B cell (primary cell): ENCODE measurements at regions not wholly inside any gene's neighbourhood (a gene's known extent, or its start where the extent isn't known, plus 50 kb on each side); places are given as distances from the start of the nearest gene placed in this dataset.

Experiments used
- ATAC-seq: fragments of 200-7000 bp; cut with Tn5 transposase; one replicate; pipeline ENCODE4 v1.10.0; 2021; ENCODE audit warnings: low read depth, mild to moderate bottlenecking, moderate number of reproducible peaks, moderate library complexity
- CTCF ChIA-PET: fragments of 350-600 bp; sonication (Branson Sonifier 250); formaldehyde crosslinking; loops from one replicate; lab custom pipeline; 2021; ENCODE audit warnings: antibody characterized with exemption, inconsistent platforms; lab: Charles Lee
- POLR2A ChIA-PET: fragments of 350-600 bp; sonication (Branson Sonifier 250); formaldehyde crosslinking; loops from one replicate; lab custom pipeline; 2021; ENCODE audit warnings: antibody characterized with exemption; lab: Charles Lee
- DNase-seq: peaks from one replicate; pipeline ENCODE4 v3.0.0; 2013
- H2AFZ ChIP-seq: 2 replicates; pipeline ENCODE4 v1.6.1; 2012; ENCODE audit warnings: mild to moderate bottlenecking, low read depth, low read length; ENCODE audit not compliant: insufficient read depth, poor library complexity, severe bottlenecking
- H3K27ac ChIP-seq, 2 donors: 1 replicate in 1 of 2; 2 replicates in 1 of 2; pipeline ENCODE4 v1.5.1; 2012 to 2013; ENCODE audit warnings: low read length in 2 of 2, mild to moderate bottlenecking in 2 of 2, moderate library complexity in 1 of 2
- H3K27me3 ChIP-seq, 4 experiments: fragments of 200-600 bp in 1 of 4; sonication (generic) in 1 of 4; replicated peaks in 1 of 4; 1 replicate in 2 of 4; 2 replicates in 2 of 4; pipeline versions ENCODE4 v1.6.1 to v1.7.0; 2013 to 2016; ENCODE audit warnings: low read length in 3 of 4, mild to moderate bottlenecking in 2 of 4, mixed read lengths in 1 of 4, moderate library complexity in 1 of 4; ENCODE audit not compliant: insufficient read depth in 4 of 4, control insufficient read depth in 3 of 4; ENCODE audit errors: control extremely low read depth in 1 of 4
- H3K36me3 ChIP-seq, 2 experiments: replicated peaks in 1 of 2; 1 replicate in 1 of 2; 2 replicates in 1 of 2; pipeline versions ENCODE4 v1.6.1 to v1.7.1; 2013; ENCODE audit warnings: low read length in 1 of 2; ENCODE audit not compliant: insufficient read depth in 2 of 2, control insufficient read depth in 1 of 2; ENCODE audit errors: control extremely low read depth in 1 of 2, extremely low read depth in 1 of 2
- H3K4me1 ChIP-seq, 2 donors: fragments of 200-600 bp in 1 of 2; sonication (generic) in 1 of 2; 1 replicate in 1 of 2; 2 replicates in 1 of 2; pipeline versions ENCODE4 v1.5.1 to v1.6.1; 2013 to 2017; ENCODE audit warnings: low read length in 2 of 2; ENCODE audit not compliant: control insufficient read depth in 2 of 2, insufficient read depth in 2 of 2
- H3K4me2 ChIP-seq: replicated peaks from 2 replicates; pipeline ENCODE3; 2012; ENCODE audit warnings: mild to moderate bottlenecking, low read depth, low read length; ENCODE audit not compliant: poor library complexity, severe bottlenecking
- H3K4me3 ChIP-seq, 5 experiments: fragments of 200-600 bp in 1 of 5; sonication (generic) in 1 of 5; 1 replicate in 3 of 5; 2 replicates in 2 of 5; pipeline versions ENCODE4 v1.5.1 to v1.7.0; 2011 to 2016; ENCODE audit warnings: low read length in 4 of 5, mild to moderate bottlenecking in 4 of 5, low read depth in 2 of 5, control low read depth in 1 of 5, moderate library complexity in 1 of 5; ENCODE audit not compliant: insufficient read depth in 1 of 5; ENCODE audit errors: control extremely low read depth in 1 of 5, extremely low read depth in 1 of 5
- H3K79me2 ChIP-seq: fragments of 200-600 bp; sonication (generic); one replicate; pipeline ENCODE4 v1.6.0; 2016; ENCODE audit warnings: low read length; ENCODE audit not compliant: control insufficient read depth, insufficient read depth
- H3K9ac ChIP-seq: fragments of 200-600 bp; sonication (generic); 2 replicates; pipeline ENCODE4 v1.6.1; 2017; ENCODE audit warnings: mild to moderate bottlenecking, low read length, moderate library complexity
- H3K9me3 ChIP-seq, 3 donors: one replicate each; pipeline versions ENCODE4 v1.6.1 to v1.7.1; 2013; ENCODE audit warnings: low read length in 2 of 3; ENCODE audit not compliant: control insufficient read depth in 2 of 3, insufficient read depth in 1 of 3; ENCODE audit errors: control extremely low read depth in 1 of 3
- H4K20me1 ChIP-seq: 2 replicates; pipeline ENCODE4 v1.6.0; 2012; ENCODE audit warnings: mild to moderate bottlenecking, low read length; ENCODE audit not compliant: insufficient read depth, control insufficient read depth, poor library complexity, severe bottlenecking
- H3K27ac Mint-ChIP-seq: one replicate; pipeline ENCODE4 v1.8.0; 2021; ENCODE audit warnings: mixed read lengths
- H3K27me3 Mint-ChIP-seq: one replicate; pipeline ENCODE4 v1.8.0; 2021; ENCODE audit warnings: mixed read lengths
- H3K4me1 Mint-ChIP-seq: one replicate; pipeline ENCODE4 v1.8.0; 2021; ENCODE audit warnings: mixed read lengths
- H3K4me3 Mint-ChIP-seq: one replicate; pipeline ENCODE4 v1.8.0; 2021; ENCODE audit warnings: mixed read lengths
- H3K9me3 Mint-ChIP-seq: one replicate; pipeline ENCODE4 v1.8.0; 2022; ENCODE audit warnings: mixed read lengths; ENCODE audit not compliant: insufficient read depth
- CTCF ChIP-seq: fragments of 200-600 bp; IDR thresholded peaks from one replicate; pipeline ENCODE4 v1.8.0; 2022; ENCODE audit warnings: antibody characterized with exemption, mild to moderate bottlenecking
- EZH2 ChIP-seq: IDR thresholded peaks from 2 replicates; pipeline ENCODE4 v1.6.1; 2012; ENCODE audit warnings: borderline replicate concordance, low read depth, mild to moderate bottlenecking, moderate library complexity, low read length; ENCODE audit not compliant: insufficient read depth, poor library complexity, severe bottlenecking
- WGBS: methylation state at CpG from one replicate; pipeline ENCODE4 v1.1.5; 2013; ENCODE audit warnings: missing lambda C conversion rate; ENCODE audit not compliant: insufficient coverage; 5-methylcytosine and 5-hydroxymethylcytosine counted together
- intact Hi-C: fragments of 100-400 bp; cut with micrococcal nuclease; formaldehyde crosslinking; loops from one replicate; pipeline ENCODE4 v1.10.0; 2022

DNA sequence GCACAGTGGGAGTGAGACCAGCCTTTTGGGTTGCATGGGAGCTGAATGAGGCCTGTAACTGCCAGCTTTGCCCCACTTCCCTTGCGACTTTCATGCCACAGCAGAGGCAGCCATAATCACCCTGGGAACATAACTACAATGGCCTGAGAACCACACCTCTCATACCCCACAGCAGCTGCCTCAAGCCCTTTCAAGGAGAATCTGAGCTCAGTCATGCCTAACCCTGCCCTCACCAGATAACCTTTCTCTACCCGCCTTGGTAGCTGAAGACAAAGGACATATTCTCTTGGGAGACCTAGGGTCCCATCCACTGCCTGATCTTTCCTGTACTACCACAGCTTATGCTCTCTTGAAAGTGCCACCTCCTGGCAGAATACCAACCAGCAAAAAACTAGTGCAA lies 599.9 kb upstream of the IGFBP7 start:
- Mint-ChIP-seq H3K4me1 (no peaks in the 10 kb centered on the region), H3K9me3 (peaks cover 3% of the 10 kb centered on the region), H3K27me3 (no peaks in the 10 kb centered on the region), H3K4me3 (no peak overlapping the region), H3K27ac (no peak overlapping the region)
- Histone ChIP-seq H3K4me2 (no peak overlapping the region), H4K20me1 (no peaks in the 10 kb centered on the region), H3K9me3 (peaks cover 0 to 15% (median 0%) of the 10 kb centered on the region in 3 donors), H3K4me1 (no peaks in the 10 kb centered on the region), H3K9ac (no peak overlapping the region), H3K4me3 (no peak overlapping the region), H3K27ac (no peak overlapping the region), H2AFZ (no peak overlapping the region), H3K79me2 (no peaks in the 10 kb centered on the region), H3K36me3 (no peaks in the 10 kb centered on the region), H3K27me3 (no peaks in the 10 kb centered on the region)
- intact Hi-C loops, result no loop called here
- CTCF ChIA-PET, result no interaction called here
- POLR2A ChIA-PET, result no interaction called here
- no peak for ATAC-seq
- no peak for TF ChIP-seq CTCF
- no peak for TF ChIP-seq EZH2
- 93% methylated on average over 2 of the region's 2 CpGs for WGBS
- DNase-seq, result no peak

DNA sequence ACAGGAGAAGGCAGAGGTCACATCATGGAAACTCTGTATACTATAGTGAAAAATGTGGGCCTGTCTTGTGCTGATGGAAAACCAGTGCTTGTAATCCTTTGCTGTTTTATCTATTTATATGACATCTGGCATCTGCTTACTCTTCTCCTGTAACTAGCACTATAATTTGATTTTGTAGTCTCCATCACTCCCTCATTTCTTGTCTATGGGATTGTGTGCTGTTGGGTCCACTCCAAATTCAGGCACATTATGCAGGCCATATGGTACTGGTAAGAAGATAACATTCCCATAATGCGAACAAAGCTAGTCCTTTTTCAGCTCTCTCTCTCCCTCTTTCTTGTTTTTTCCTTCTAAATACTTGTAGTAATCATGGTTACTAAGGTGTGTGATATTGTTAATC lies 581.2 kb upstream of the IGFBP7 start:
- no peak overlapping the region for H3K27ac ChIP-seq
- H4K20me1 ChIP-seq, result no peaks in the 10 kb centered on the region
- H3K79me2 ChIP-seq, result no peaks in the 10 kb centered on the region
- no peak for DNase-seq
- peaks cover 0 to 5% (median 0%) of the 10 kb centered on the region in 3 donors for H3K9me3 ChIP-seq
- no peak overlapping the region for H3K9ac ChIP-seq
- TF ChIP-seq CTCF, result no peak
- no peak for TF ChIP-seq EZH2
- ATAC-seq, result no peak
- no peaks in the 10 kb centered on the region for H3K4me1 ChIP-seq
- H3K4me3 ChIP-seq, result no peak overlapping the region
- H3K27ac Mint-ChIP-seq, result no peak overlapping the region
- WGBS, result no CpG with 5 or more reads among the region's 1 CpG
- CTCF ChIA-PET, result no interaction called here
- H3K4me3 Mint-ChIP-seq, result no peak overlapping the region
- H3K36me3 ChIP-seq, result no peaks in the 10 kb centered on the region
- H3K4me1 Mint-ChIP-seq, result no peaks in the 10 kb centered on the region
- no peak overlapping the region for H3K4me2 ChIP-seq
- intact Hi-C loops, result no loop called here
- H3K27me3 ChIP-seq, result no peaks in the 10 kb centered on the region
- H3K27me3 Mint-ChIP-seq, result no peaks in the 10 kb centered on the region
- H3K9me3 Mint-ChIP-seq, result no peaks in the 10 kb centered on the region
- no peak overlapping the region for H2AFZ ChIP-seq
- POLR2A ChIA-PET, result no interaction called here
